Keratinocyte (primary cell): ENCODE measurements at regions not wholly inside any gene's neighbourhood (a gene's known extent, or its start where the extent isn't known, plus 50 kb on each side); places are given as distances from the start of the nearest gene placed in this dataset.

Experiments used
- CTCF ChIP-seq, 3 experiments: IDR thresholded peaks in 1 of 3; conservative IDR thresholded peaks in 1 of 3; optimal IDR thresholded peaks in 1 of 3; 2 replicates in 2 of 3; 3 replicates in 1 of 3; pipeline versions ENCODE3 to v1.5.1; 2011; ENCODE audit warnings: low read length in 3 of 3, mild to moderate bottlenecking in 3 of 3, moderate library complexity in 2 of 3, control low read depth in 1 of 3, inconsistent platforms in 1 of 3; ENCODE audit not compliant: insufficient read depth in 2 of 3; ENCODE audit errors: extremely low read depth in 1 of 3
- EZH2 ChIP-seq: IDR thresholded peaks from one replicate; pipeline ENCODE4 v1.6.1; 2012; ENCODE audit warnings: inconsistent platforms, mild to moderate bottlenecking, low read length, moderate library complexity

GRCh38 chr7:69360913-69361312, 237.4 kb upstream of the AUTS2 start:
- TF ChIP-seq CTCF (optimal IDR thresholded peaks at IDR 0.05 in 1 of 3, IDR thresholded peaks at IDR 0.05 in 1 of 3, conservative IDR thresholded peaks at IDR 0.05 in 1 of 3; ENCODE audit: extremely low read depth in 1 of 3, insufficient read depth in 2 of 3, low read length in 3 of 3) (no peak), EZH2 (no peak)
